ENCODE measurements at regions not wholly inside any gene's neighbourhood (a gene's known extent, or its start where the extent isn't known, plus 50 kb on each side); places are given as distances from the start of the nearest gene placed in this dataset.

DNA sequence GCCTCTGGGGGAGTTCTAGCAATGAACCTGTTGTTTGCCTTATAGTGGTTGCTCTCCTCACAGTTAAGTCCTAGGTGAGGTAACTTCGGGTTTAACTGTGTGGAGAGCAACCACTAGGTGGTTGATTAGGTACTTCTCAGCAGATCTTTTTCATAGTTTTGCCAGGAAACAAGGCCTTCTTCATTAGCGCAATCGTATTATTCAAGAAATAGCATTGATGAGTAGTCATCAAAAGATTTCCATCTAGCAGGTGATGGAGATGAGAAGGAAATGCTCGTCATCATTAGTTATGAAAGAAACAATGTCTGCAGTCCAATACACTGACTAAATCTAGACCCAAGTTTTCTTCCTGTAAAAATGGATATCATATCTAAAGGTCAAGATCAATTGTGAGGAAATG lies 923.3 kb downstream of the AACS start:
- in situ Hi-C loops (cut with HindIII; ENCODE audit: low pct_ligation_motif_present, low sequenced_read_pairs) = no loop called here
- DNase-seq = no peak
- TF ChIP-seq, protein P1, sequence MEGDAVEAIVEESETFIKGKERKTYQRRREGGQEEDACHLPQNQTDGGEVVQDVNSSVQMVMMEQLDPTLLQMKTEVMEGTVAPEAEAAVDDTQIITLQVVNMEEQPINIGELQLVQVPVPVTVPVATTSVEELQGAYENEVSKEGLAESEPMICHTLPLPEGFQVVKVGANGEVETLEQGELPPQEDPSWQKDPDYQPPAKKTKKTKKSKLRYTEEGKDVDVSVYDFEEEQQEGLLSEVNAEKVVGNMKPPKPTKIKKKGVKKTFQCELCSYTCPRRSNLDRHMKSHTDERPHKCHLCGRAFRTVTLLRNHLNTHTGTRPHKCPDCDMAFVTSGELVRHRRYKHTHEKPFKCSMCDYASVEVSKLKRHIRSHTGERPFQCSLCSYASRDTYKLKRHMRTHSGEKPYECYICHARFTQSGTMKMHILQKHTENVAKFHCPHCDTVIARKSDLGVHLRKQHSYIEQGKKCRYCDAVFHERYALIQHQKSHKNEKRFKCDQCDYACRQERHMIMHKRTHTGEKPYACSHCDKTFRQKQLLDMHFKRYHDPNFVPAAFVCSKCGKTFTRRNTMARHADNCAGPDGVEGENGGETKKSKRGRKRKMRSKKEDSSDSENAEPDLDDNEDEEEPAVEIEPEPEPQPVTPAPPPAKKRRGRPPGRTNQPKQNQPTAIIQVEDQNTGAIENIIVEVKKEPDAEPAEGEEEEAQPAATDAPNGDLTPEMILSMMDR (IDR thresholded peaks at IDR 0.05; ENCODE audit: low read depth, low read length, missing control alignments) = no peak
- no peaks in the 10 kb centered on the region for H3K36me3 ChIP-seq (replicated peaks)
- no peak overlapping the region for H3K4me3 ChIP-seq (ENCODE audit: low read depth, low read length)
- H3K27me3 ChIP-seq (replicated peaks) = no peaks in the 10 kb centered on the region
- no peak overlapping the region for H3K27ac ChIP-seq

DNA sequence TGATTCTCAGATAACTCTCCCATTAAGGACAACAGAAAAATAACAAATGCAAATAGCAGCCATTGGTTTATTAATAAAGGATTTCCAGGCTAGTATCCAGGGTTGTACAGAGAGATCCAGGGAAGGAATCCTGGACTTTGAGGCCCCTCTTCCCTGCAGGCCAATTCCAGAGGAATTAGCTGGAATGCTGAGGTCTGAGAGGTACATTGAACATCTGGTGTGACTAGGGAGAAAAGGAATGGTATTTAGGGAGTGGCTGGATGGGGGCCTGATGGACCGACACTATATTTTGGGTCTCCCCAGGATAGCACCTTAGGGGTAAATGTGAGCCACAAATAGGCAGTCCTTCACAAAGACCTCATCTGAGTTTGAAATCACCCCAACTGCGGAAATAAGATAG lies 924.5 kb downstream of the AACS start:
- TF ChIP-seq, protein P1 (IDR thresholded peaks at IDR 0.05; ENCODE audit: low read depth, low read length, missing control alignments) = no peak
- Histone ChIP-seq H3K27ac (no peak overlapping the region), H3K36me3 (replicated peaks) (no peaks in the 10 kb centered on the region), H3K27me3 (replicated peaks) (no peaks in the 10 kb centered on the region), H3K4me3 (ENCODE audit: low read depth, low read length) (no peak overlapping the region)
- in situ Hi-C loops (cut with HindIII; ENCODE audit: low pct_ligation_motif_present, low sequenced_read_pairs) = no loop called here
- no peak for DNase-seq

DNA sequence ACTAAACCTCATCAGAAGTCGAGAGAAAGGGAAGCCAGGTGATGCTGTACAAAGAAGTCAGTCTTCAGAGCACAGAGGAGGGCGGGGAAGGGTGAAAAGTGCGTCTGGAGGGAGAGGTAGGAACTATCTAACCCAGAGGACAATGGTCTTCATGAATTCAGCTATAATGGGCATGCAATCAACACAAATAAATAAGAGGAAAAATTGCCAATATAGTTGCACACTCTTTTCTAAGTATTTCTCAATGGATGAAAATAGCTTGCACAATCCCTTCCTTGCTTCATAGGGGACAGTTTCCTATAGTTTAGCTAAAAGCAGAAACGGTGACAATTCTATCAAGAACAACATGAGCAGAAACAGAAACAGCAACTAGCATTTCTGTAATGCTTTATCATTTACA lies 931.2 kb downstream of the AACS start:
- Histone ChIP-seq H3K27ac (no peak overlapping the region), H3K27me3 (replicated peaks) (no peaks in the 10 kb centered on the region), H3K36me3 (replicated peaks) (no peaks in the 10 kb centered on the region), H3K4me3 (ENCODE audit: low read depth, low read length) (no peak overlapping the region)
- DNase-seq = no peak
- TF ChIP-seq, protein P1 (IDR thresholded peaks at IDR 0.05; ENCODE audit: low read depth, low read length, missing control alignments) = no peak
- in situ Hi-C loops (cut with HindIII; ENCODE audit: low pct_ligation_motif_present, low sequenced_read_pairs) = no loop called here

DNA sequence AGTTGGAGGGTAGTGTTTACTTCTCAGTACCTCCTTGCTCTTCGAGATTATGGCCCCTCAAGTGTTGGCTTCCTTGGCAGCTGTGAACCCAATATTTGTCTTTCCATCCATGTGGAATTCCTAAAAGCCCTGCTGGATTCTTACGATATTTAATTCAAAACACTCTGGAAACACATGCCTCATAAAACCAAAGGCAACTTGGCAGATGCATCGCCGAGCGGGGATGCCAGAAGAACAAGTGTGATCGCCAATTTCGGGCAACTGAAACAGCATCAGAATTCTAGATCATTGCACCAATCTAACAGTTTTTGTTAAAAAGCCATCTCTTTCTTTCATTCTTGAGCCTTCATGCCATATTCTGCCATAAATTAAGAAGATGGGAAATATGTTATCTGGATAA lies 934.4 kb downstream of the AACS start:
- H3K36me3 ChIP-seq (replicated peaks) = no peaks in the 10 kb centered on the region
- no peak overlapping the region for H3K27ac ChIP-seq
- no peak overlapping the region for H3K4me3 ChIP-seq (ENCODE audit: low read depth, low read length)
- DNase-seq = no peak
- TF ChIP-seq, protein P1 (IDR thresholded peaks at IDR 0.05; ENCODE audit: low read depth, low read length, missing control alignments) = no peak
- H3K27me3 ChIP-seq (replicated peaks) = no peaks in the 10 kb centered on the region
- in situ Hi-C loops (cut with HindIII; ENCODE audit: low pct_ligation_motif_present, low sequenced_read_pairs) = no loop called here

DNA sequence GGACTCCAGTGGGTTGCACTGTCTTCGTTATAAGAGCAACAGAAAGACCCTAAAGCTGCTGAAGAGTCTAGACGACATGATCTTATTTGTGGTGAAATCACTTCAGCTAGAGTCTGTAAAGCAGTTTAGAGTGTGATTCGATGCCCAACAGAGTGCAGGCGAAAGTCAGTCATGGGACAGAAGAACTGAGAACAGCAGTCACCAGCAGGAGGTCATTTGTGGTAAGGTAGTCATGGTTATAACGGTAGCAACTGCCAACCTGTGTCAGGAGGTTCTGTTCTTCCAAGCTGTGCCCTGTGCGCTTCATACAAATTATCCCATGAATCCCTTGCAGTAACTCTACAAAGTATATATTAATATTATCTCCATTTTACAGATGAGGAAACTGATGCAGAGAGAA lies 954.1 kb downstream of the AACS start:
- no peak for DNase-seq
- Histone ChIP-seq H3K27me3 (replicated peaks) (no peaks in the 10 kb centered on the region), H3K27ac (no peak overlapping the region), H3K4me3 (ENCODE audit: low read depth, low read length) (no peak overlapping the region), H3K36me3 (replicated peaks) (no peaks in the 10 kb centered on the region)
- in situ Hi-C loops (cut with HindIII; ENCODE audit: low pct_ligation_motif_present, low sequenced_read_pairs) = no loop called here
- TF ChIP-seq, protein P1 (IDR thresholded peaks at IDR 0.05; ENCODE audit: low read depth, low read length, missing control alignments) = no peak

DNA sequence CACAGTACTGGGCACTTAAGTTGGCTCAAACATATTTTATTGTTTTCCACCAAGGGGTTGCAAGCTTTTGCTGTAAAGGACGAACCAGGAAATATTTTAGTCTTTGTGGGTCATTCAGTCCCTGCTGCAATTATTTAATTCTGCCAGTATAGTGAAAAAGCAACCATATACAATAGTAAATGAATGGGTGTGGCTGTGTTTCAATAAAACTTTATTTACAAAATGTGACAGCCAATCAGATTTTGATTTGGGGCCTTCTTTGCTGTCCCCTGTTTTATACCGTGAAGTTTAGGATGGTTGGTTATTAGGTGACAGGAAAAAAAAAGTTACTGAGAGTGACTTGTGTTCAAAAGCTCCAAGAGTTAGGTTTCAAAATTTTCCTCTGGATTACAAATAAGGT lies 956.4 kb downstream of the AACS start:
- TF ChIP-seq, protein P1 (IDR thresholded peaks at IDR 0.05; ENCODE audit: low read depth, low read length, missing control alignments) = no peak
- H3K27me3 ChIP-seq (replicated peaks) = no peaks in the 10 kb centered on the region
- H3K27ac ChIP-seq = no peak overlapping the region
- no peaks in the 10 kb centered on the region for H3K36me3 ChIP-seq (replicated peaks)
- H3K4me3 ChIP-seq (ENCODE audit: low read depth, low read length) = no peak overlapping the region
- DNase-seq = no peak
- in situ Hi-C loops (cut with HindIII; ENCODE audit: low pct_ligation_motif_present, low sequenced_read_pairs) = no loop called here
